A549 (cell line): ENCODE measurements at regions not wholly inside any gene's neighbourhood (a gene's known extent, or its start where the extent isn't known, plus 50 kb on each side); places are given as distances from the start of the nearest gene placed in this dataset.

ENCODE experiments used
- ATAC-seq, 2 experiments: fragments of 200-7000 bp in 1 of 2; fragments of >200 bp in 1 of 2; cut with Nextera tagmentation in 1 of 2; cut with Tn5 transposase in 1 of 2; 3 replicates each; pipeline versions ENCODE4 v1.8.0 to v1.9.1; 2018 to 2020; ENCODE audit warnings: mild to moderate bottlenecking in 1 of 2, moderate library complexity in 1 of 2
- CTCF ChIA-PET: fragments of 300-600 bp; sonication (Branson Sonifier 250); formaldehyde crosslinking; extraction: SDS; loops from one replicate; lab custom pipeline; 2021; ENCODE audit warnings: antibody characterized with exemption, inconsistent platforms; lab: Yijun Ruan, JAX
- POLR2A ChIA-PET: fragments of 350-600 bp; formaldehyde crosslinking; extraction: SDS; loops from one replicate; lab custom pipeline; 2021; ENCODE audit warnings: antibody characterized with exemption, inconsistent platforms; lab: Yijun Ruan, JAX
- DNase-seq, 2 experiments: peaks; one replicate each; pipeline versions ENCODE4 v3.0.0 to v3.0.0-alpha.2; 2011 to 2016; ENCODE audit warnings: low read depth in 1 of 2, low spot score in 1 of 2
- FAIRE-seq: peaks from 2 replicates; lab custom pipeline; 2011; peaks lifted over from hg19 to GRCh38; lab: Jason Lieb, UNC
- H3K27ac ChIP-seq, 2 experiments: fragments of >200 bp; sonication (Bioruptor Twin); formaldehyde crosslinking; 3 replicates each; pipeline ENCODE4 v1.5.1; 2016 to 2017
- H3K4me1 ChIP-seq: fragments of >200 bp; sonication (Bioruptor Twin); formaldehyde crosslinking; 3 replicates; pipeline ENCODE4 v1.6.1; 2016
- H3K4me2 ChIP-seq: fragments of >200 bp; sonication (Bioruptor Twin); formaldehyde crosslinking; 3 replicates; pipeline ENCODE4 v1.6.1; 2016
- H3K4me3 ChIP-seq: fragments of >200 bp; sonication (Bioruptor Twin); formaldehyde crosslinking; 3 replicates; pipeline ENCODE4 v1.5.1; 2016
- H3K9me3 ChIP-seq: fragments of >200 bp; sonication (Bioruptor Twin); formaldehyde crosslinking; 3 replicates; pipeline ENCODE4 v1.6.1; 2016
- ATOH8 ChIP-seq: fragments of 250-450 bp; sonication (Bioruptor Pico); IDR thresholded peaks from 2 replicates; pipeline ENCODE4 v1.5.0; 2020; ENCODE audit warnings: low read depth, mild to moderate bottlenecking, moderate library complexity
- BHLHE40 ChIP-seq: IDR thresholded peaks from 2 replicates; pipeline ENCODE4 v1.6.1; 2012; ENCODE audit warnings: low read depth, low read length, inconsistent platforms
- CHD2 ChIP-seq: fragments of 150-350 bp; IDR thresholded peaks from 2 replicates; pipeline ENCODE4 v1.6.1; 2014; ENCODE audit warnings: low read length; ENCODE audit not compliant: partially characterized antibody
- CTCF ChIP-seq: fragments of >200 bp; sonication (Bioruptor Twin); formaldehyde crosslinking; IDR thresholded peaks from 3 replicates; pipeline ENCODE4 v1.5.1; 2016
- EHMT2 ChIP-seq: fragments of 200-600 bp; sonication (generic); IDR thresholded peaks from 2 replicates; pipeline ENCODE4 v1.6.1; 2016; ENCODE audit warnings: antibody characterized with exemption, low read depth, mild to moderate bottlenecking, moderate library complexity
- FOSB ChIP-seq: fragments of 250-450 bp; sonication (Bioruptor Pico); IDR thresholded peaks from 2 replicates; pipeline ENCODE4 v1.5.0; 2020; ENCODE audit warnings: mild to moderate bottlenecking, moderate library complexity
- FOSL2 ChIP-seq, 2 experiments: fragments of 450-650 bp in 1 of 2; fragments of >200 bp in 1 of 2; sonication (Bioruptor Twin) in 1 of 2; formaldehyde crosslinking; IDR thresholded peaks; 2 replicates each; pipeline versions ENCODE4 v1.5.0 to v1.6.1; 2016 to 2020; ENCODE audit warnings: mild to moderate bottlenecking in 1 of 2, moderate library complexity in 1 of 2
- HDAC2 ChIP-seq: fragments of 200-600 bp; sonication (generic); IDR thresholded peaks from 2 replicates; pipeline ENCODE4 v1.6.1; 2016
- HES2 ChIP-seq: fragments of >200 bp; sonication (Bioruptor Twin); formaldehyde crosslinking; IDR thresholded peaks from 2 replicates; pipeline ENCODE4 v1.6.1; 2016
- HOXB13 ChIP-seq: fragments of 250-450 bp; sonication (Bioruptor Pico); IDR thresholded peaks from 2 replicates; pipeline ENCODE4 v1.5.0; 2020; ENCODE audit warnings: low read depth, mild to moderate bottlenecking, moderate library complexity
- MYC ChIP-seq: IDR thresholded peaks from 2 replicates; pipeline ENCODE4 v1.6.1; 2012; ENCODE audit warnings: mild to moderate bottlenecking, inconsistent platforms, low read length, improper control_type of control experiment, borderline replicate concordance
- NPAS2 ChIP-seq: fragments of 250-450 bp; sonication (Bioruptor Pico); IDR thresholded peaks from 2 replicates; pipeline ENCODE4 v1.8.0; 2022; ENCODE audit warnings: mild to moderate bottlenecking, moderate library complexity, borderline replicate concordance
- PHF8 ChIP-seq: fragments of 200-600 bp; sonication (generic); IDR thresholded peaks from 2 replicates; pipeline ENCODE4 v1.6.1; 2016; ENCODE audit warnings: low read depth, mild to moderate bottlenecking, antibody characterized with exemption, moderate library complexity, borderline replicate concordance
- POLR2A ChIP-seq: IDR thresholded peaks from 2 replicates; pipeline ENCODE4 v1.6.1; 2012; ENCODE audit warnings: mild to moderate bottlenecking, low read length
- RCOR1 ChIP-seq: fragments of 150-350 bp; IDR thresholded peaks from 2 replicates; pipeline ENCODE4 v1.6.1; 2014; ENCODE audit warnings: antibody characterized with exemption, low read length, low read depth
- SMC3 ChIP-seq: fragments of >200 bp; sonication (Bioruptor Twin); formaldehyde crosslinking; IDR thresholded peaks from 3 replicates; pipeline ENCODE4 v1.6.1; 2018; ENCODE audit warnings: inconsistent platforms
- SREBF2 ChIP-seq: fragments of 450-650 bp; IDR thresholded peaks from 2 replicates; pipeline ENCODE4 v1.6.1; 2014; ENCODE audit warnings: mild to moderate bottlenecking, moderate library complexity
- USF2 ChIP-seq: fragments of 450-650 bp; IDR thresholded peaks from 2 replicates; pipeline ENCODE4 v1.6.1; 2014; ENCODE audit warnings: antibody characterized with exemption
- WGBS: methylation state at CpG from one replicate; pipeline ENCODE4 v1.1.6; 2017; ENCODE audit errors: missing lambda C conversion rate; 5-methylcytosine and 5-hydroxymethylcytosine counted together
- TF ChIP-seq, protein P1 (sequence below): fragments of 200-600 bp; sonication (generic); IDR thresholded peaks from 2 replicates; pipeline ENCODE4 v1.6.1; 2016; ENCODE audit warnings: antibody characterized with exemption, mild to moderate bottlenecking, moderate library complexity
- TF ChIP-seq, protein P2 (sequence below): IDR thresholded peaks from 2 replicates; pipeline ENCODE4 v1.6.1; 2012; ENCODE audit warnings: low read depth, borderline replicate concordance
- TF ChIP-seq, protein P3 (sequence below): fragments of >200 bp; sonication (Bioruptor Twin); formaldehyde crosslinking; IDR thresholded peaks from 3 replicates; pipeline ENCODE4 v1.6.1; 2016

DNA sequence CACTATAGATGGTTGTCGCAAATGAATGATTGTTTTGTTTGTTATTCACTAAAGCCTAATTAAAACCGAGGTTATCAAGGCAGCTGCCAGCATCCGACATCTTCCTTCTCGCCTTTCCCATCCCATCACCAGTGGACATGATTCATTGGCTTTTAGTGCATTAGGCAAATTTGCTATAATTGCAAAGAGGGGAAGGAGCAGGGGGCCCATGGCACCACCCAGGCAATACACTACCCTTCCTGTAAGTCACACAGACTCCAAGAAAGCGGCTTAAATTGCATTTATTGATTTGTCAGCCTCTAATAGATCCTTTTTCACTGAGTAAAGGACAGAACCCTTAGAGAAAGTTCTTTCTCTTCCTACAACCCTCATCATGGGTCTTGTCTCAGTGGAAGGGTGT, 169.2 kb upstream of the NCAM1 start:
- no peaks in the 10 kb centered on the region for H3K4me1 ChIP-seq
- no peak for ATAC-seq
- CTCF ChIA-PET, result interaction anchor here (1.3 kb wide), 1 partner anchor 204 kb away, joined by 5 read pairs; no protein-coding TSS in a partner anchor

DNA sequence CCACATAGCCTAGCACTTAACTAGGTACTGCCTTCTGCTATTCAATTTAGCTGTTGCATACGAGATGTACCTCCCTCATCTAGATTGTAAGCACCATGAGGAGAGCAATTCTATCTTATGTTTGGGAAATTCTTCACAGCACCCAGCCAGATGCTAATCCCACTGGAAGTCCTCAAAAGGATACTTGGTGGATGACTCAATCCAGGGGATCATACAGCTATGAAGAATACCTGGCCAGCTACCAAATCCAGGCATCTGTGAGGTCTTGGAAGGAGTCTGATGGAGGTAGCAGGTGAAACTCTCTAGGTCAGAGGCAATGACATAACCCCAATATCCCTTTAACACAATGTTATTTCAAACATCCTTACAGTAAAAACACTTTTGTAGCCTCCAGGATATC, 167.8 kb upstream of the NCAM1 start:
- Histone ChIP-seq H3K27ac (no peak overlapping the region), H3K4me1 (no peaks in the 10 kb centered on the region), H3K9me3 (no peaks in the 10 kb centered on the region), H3K4me2 (no peak overlapping the region), H3K4me3 (no peak overlapping the region)
- ATAC-seq (no peak), FAIRE-seq (no peak), DNase-seq (no peak)
- no peak for TF ChIP-seq PHF8
- no peak for TF ChIP-seq HDAC2
- no peak for TF ChIP-seq HOXB13 (CRISPR knock-in tag)
- TF ChIP-seq, protein P1, sequence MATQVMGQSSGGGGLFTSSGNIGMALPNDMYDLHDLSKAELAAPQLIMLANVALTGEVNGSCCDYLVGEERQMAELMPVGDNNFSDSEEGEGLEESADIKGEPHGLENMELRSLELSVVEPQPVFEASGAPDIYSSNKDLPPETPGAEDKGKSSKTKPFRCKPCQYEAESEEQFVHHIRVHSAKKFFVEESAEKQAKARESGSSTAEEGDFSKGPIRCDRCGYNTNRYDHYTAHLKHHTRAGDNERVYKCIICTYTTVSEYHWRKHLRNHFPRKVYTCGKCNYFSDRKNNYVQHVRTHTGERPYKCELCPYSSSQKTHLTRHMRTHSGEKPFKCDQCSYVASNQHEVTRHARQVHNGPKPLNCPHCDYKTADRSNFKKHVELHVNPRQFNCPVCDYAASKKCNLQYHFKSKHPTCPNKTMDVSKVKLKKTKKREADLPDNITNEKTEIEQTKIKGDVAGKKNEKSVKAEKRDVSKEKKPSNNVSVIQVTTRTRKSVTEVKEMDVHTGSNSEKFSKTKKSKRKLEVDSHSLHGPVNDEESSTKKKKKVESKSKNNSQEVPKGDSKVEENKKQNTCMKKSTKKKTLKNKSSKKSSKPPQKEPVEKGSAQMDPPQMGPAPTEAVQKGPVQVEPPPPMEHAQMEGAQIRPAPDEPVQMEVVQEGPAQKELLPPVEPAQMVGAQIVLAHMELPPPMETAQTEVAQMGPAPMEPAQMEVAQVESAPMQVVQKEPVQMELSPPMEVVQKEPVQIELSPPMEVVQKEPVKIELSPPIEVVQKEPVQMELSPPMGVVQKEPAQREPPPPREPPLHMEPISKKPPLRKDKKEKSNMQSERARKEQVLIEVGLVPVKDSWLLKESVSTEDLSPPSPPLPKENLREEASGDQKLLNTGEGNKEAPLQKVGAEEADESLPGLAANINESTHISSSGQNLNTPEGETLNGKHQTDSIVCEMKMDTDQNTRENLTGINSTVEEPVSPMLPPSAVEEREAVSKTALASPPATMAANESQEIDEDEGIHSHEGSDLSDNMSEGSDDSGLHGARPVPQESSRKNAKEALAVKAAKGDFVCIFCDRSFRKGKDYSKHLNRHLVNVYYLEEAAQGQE, result no peak
- no peak for TF ChIP-seq SREBF2
- TF ChIP-seq, protein P2, sequence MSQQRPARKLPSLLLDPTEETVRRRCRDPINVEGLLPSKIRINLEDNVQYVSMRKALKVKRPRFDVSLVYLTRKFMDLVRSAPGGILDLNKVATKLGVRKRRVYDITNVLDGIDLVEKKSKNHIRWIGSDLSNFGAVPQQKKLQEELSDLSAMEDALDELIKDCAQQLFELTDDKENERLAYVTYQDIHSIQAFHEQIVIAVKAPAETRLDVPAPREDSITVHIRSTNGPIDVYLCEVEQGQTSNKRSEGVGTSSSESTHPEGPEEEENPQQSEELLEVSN, result no peak
- TF ChIP-seq NPAS2 (CRISPR knock-in tag), result no peak
- TF ChIP-seq POLR2A, result no peak
- no peak for TF ChIP-seq CTCF
- POLR2A ChIA-PET, result no interaction called here
- CTCF ChIA-PET, result no interaction called here
- 0% methylated on average over 1 of the region's 1 CpG for WGBS

More for the DNA sequence above, 169.2 kb upstream of the NCAM1 start:
- Histone ChIP-seq H3K9me3 (no peaks in the 10 kb centered on the region), H3K27ac (no peak overlapping the region), H3K4me2 (no peak overlapping the region), H3K4me3 (no peak overlapping the region)
- FAIRE-seq, result no peak
- POLR2A ChIA-PET, result no interaction called here
- TF ChIP-seq HES2, result no peak
- TF ChIP-seq ATOH8 (CRISPR knock-in tag), result no peak
- TF ChIP-seq FOSL2 (IDR thresholded peaks at IDR 0.05), result no peak
- TF ChIP-seq FOSL2 (CRISPR knock-in tag; IDR thresholded peaks at IDR 0.05), result no peak
- no peak for TF ChIP-seq FOSB (CRISPR knock-in tag)
- no peak for TF ChIP-seq EHMT2
- TF ChIP-seq, protein P3, sequence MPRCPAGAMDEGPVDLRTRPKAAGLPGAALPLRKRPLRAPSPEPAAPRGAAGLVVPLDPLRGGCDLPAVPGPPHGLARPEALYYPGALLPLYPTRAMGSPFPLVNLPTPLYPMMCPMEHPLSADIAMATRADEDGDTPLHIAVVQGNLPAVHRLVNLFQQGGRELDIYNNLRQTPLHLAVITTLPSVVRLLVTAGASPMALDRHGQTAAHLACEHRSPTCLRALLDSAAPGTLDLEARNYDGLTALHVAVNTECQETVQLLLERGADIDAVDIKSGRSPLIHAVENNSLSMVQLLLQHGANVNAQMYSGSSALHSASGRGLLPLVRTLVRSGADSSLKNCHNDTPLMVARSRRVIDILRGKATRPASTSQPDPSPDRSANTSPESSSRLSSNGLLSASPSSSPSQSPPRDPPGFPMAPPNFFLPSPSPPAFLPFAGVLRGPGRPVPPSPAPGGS, result no peak
- no peak for TF ChIP-seq RCOR1
- TF ChIP-seq MYC, result no peak
- TF ChIP-seq HOXB13 (CRISPR knock-in tag), result no peak
- no peak for TF ChIP-seq CHD2
- no peak for TF ChIP-seq NPAS2 (CRISPR knock-in tag)
- TF ChIP-seq USF2, result no peak
- TF ChIP-seq BHLHE40, result no peak
- no peak for TF ChIP-seq SMC3
- WGBS, result 33% methylated on average over 5 of the region's 5 CpGs
- no peak for DNase-seq
